ENCODE measurements at regions not wholly inside any gene's neighbourhood (a gene's known extent, or its start where the extent isn't known, plus 50 kb on each side); places are given as distances from the start of the nearest gene placed in this dataset.

DNA sequence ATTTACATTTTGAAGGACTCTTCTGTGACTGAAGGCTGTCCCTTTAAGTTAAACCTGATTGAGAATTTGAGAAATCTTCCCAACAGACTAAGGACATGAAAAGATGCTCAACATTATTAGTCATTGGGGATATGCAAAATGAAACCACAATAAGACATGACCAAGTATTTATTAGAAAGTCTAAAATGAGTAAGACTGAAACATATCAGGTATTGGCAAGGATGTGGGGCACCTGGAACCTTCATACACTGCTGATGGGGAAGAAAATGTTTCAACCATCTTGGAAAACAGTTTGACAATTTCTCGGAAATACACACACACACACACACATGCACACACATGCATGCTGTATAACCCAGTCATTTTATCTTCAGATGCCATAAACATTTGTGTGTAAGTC, 132.1 kb upstream of the CDK6 start:
- no peak overlapping the region for H3K4me3 ChIP-seq (ENCODE audit: low read depth, low read length)
- in situ Hi-C loops (cut with HindIII; ENCODE audit: low sequenced_read_pairs): no loop called here
- no peak for DNase-seq (ENCODE audit: low read depth, low spot score)
- TF ChIP-seq, protein P1, sequence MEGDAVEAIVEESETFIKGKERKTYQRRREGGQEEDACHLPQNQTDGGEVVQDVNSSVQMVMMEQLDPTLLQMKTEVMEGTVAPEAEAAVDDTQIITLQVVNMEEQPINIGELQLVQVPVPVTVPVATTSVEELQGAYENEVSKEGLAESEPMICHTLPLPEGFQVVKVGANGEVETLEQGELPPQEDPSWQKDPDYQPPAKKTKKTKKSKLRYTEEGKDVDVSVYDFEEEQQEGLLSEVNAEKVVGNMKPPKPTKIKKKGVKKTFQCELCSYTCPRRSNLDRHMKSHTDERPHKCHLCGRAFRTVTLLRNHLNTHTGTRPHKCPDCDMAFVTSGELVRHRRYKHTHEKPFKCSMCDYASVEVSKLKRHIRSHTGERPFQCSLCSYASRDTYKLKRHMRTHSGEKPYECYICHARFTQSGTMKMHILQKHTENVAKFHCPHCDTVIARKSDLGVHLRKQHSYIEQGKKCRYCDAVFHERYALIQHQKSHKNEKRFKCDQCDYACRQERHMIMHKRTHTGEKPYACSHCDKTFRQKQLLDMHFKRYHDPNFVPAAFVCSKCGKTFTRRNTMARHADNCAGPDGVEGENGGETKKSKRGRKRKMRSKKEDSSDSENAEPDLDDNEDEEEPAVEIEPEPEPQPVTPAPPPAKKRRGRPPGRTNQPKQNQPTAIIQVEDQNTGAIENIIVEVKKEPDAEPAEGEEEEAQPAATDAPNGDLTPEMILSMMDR (IDR thresholded peaks at IDR 0.05; ENCODE audit: low read depth, low read length): no peak

DNA sequence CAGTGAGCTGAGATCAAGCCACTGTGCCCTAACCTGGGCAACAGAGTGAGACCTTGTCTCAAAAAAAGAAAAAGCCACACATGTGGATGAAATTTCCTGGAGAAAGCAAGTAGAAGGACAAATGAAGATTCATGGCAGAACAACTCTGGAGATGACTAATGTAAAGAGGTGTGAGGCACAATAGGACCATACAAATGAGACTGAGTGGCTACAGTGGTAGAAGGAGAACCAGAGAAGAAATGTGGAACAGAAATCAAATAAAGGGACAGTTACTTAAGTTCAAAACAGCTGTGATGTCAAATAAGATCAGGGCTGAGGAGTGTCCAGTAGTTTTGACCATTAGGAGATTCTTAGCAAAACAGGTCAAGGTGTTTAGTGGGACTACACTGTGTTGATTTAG, 130.9 kb upstream of the CDK6 start:
- in situ Hi-C loops (cut with HindIII; ENCODE audit: low sequenced_read_pairs): no loop called here
- H3K4me3 ChIP-seq (ENCODE audit: low read depth, low read length): no peak overlapping the region
- TF ChIP-seq, protein P1 (IDR thresholded peaks at IDR 0.05; ENCODE audit: low read depth, low read length): no peak
- no peak for DNase-seq (ENCODE audit: low read depth, low spot score)

DNA sequence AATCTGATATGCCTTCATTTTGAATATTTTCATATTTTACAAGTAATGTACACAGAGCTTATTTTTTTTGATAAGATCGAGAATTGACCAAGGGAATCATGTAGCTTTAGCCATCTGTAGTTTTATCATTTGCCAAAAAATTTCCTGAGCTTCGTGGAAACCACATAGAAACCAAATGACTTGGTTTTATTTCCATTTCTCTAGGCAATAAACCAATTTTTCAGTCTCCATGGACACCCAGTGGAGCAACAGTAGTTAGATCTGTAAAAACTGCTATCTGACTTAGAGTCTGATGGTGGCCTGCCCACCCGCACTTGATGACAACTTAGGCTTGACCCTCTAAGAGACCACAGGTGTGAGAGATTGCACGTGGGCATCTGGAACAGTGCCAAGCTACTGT, 127.8 kb upstream of the CDK6 start:
- no peak for DNase-seq (ENCODE audit: low read depth, low spot score)
- in situ Hi-C loops (cut with HindIII; ENCODE audit: low sequenced_read_pairs): no loop called here
- TF ChIP-seq, protein P1 (IDR thresholded peaks at IDR 0.05; ENCODE audit: low read depth, low read length): no peak
- H3K4me3 ChIP-seq (ENCODE audit: low read depth, low read length): no peak overlapping the region

DNA sequence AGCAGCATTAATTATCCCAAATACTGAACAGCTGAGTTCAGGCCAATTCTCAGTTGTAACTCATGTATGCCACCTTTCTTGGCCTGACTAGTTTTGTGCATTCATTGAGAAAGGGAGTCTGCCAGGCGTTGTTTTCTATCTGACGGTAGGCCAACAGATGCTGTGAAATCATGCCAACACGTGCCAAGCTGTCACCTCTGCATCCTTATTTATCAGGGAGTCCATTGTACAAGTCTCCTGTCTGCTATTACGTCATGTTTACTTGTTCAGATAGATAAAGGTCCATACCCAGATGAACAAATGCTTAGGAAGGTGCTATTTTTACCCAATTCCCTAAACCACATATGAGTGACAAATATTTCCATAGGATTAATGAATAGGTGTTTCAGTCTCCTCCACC, 127.2 kb upstream of the CDK6 start:
- TF ChIP-seq, protein P1 (IDR thresholded peaks at IDR 0.05; ENCODE audit: low read depth, low read length): no peak
- DNase-seq (ENCODE audit: low read depth, low spot score): no peak
- H3K4me3 ChIP-seq (ENCODE audit: low read depth, low read length): no peak overlapping the region
- in situ Hi-C loops (cut with HindIII; ENCODE audit: low sequenced_read_pairs): no loop called here

DNA sequence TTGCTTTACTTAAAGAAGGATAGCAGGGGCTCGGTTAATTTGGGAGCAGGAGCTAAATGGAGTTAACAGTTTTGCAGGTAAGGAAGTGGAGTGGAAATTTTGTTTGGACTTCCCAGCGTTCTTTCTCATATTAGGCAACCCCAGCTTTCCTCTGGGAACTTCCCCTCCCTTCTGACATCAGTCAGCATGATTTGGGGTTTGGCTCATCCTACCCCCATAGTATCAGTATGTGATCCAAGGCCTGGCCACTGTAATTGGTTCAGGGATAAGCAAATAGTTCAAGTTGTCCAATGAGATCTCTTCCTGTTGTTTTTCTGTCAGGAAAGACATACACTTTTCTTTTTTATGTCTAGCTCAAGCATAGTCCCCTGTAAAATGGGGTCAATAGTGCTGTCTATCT, 125.6 kb upstream of the CDK6 start:
- no peak overlapping the region for H3K4me3 ChIP-seq (ENCODE audit: low read depth, low read length)
- no peak for DNase-seq (ENCODE audit: low read depth, low spot score)
- in situ Hi-C loops (cut with HindIII; ENCODE audit: low sequenced_read_pairs): no loop called here
- TF ChIP-seq, protein P1 (IDR thresholded peaks at IDR 0.05; ENCODE audit: low read depth, low read length): no peak

DNA sequence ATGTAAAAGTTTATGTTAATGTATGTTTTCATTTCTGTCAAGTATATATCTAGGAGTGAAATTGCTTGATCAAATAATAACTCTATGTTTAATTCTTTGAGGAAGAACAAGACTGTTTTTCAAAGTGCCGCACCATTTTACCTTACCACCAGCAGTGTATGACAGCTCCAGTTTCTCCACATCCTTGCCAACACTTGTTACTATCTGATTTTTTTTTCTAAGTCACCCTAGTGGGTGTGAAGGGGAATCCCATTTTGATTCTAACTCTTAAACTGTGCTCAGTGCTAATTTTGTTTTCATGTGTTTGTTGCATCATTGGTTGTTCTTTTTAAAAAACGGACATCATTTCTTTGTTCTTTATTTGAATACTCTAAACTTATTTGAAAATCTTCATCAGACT, 120.2 kb upstream of the CDK6 start:
- in situ Hi-C loops (cut with HindIII; ENCODE audit: low sequenced_read_pairs): no loop called here
- no peak for DNase-seq (ENCODE audit: low read depth, low spot score)
- TF ChIP-seq, protein P1 (IDR thresholded peaks at IDR 0.05; ENCODE audit: low read depth, low read length): no peak
- H3K4me3 ChIP-seq (ENCODE audit: low read depth, low read length): no peak overlapping the region

DNA sequence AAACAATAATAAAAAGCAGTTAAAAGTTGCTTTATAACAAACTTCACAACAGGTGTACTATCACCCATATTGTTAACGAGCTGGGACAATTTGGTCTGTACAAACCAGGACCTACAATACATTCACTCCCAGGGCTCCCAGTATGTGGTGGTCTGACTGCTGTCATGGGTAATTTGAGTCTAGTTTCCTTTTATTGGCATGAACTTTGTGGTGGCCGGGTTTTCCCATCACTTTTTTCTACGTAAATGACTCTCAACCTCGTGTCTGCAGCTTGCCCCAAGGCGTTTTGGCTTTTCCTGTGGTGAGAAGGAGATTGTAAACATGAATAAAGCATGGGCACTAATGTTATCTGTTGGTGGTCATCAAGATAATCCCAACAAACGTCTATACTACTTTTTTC, 118.7 kb upstream of the CDK6 start:
- in situ Hi-C loops (cut with HindIII; ENCODE audit: low sequenced_read_pairs): no loop called here
- DNase-seq (ENCODE audit: low read depth, low spot score): no peak
- H3K4me3 ChIP-seq (ENCODE audit: low read depth, low read length): no peak overlapping the region
- TF ChIP-seq, protein P1 (IDR thresholded peaks at IDR 0.05; ENCODE audit: low read depth, low read length): no peak
